ENCODE measurements at regions not wholly inside any gene's neighbourhood (a gene's known extent, or its start where the extent isn't known, plus 50 kb on each side); places are given as distances from the start of the nearest gene placed in this dataset.

GRCh38 chr11:70610566-70611565 lies 212.5 kb downstream of the CTTN start:
- no peak for DNase-seq (ENCODE audit: low read depth)
- TF ChIP-seq MAX (IDR thresholded peaks at IDR 0.05; ENCODE audit: low read depth, low read length) (no peak), MYC (IDR thresholded peaks at IDR 0.05; ENCODE audit: low read depth, low read length) (no peak), POLR2A (IDR thresholded peaks at IDR 0.05; ENCODE audit: extremely low read depth, insufficient read length) (no peak)
- TF ChIP-seq, protein P1, sequence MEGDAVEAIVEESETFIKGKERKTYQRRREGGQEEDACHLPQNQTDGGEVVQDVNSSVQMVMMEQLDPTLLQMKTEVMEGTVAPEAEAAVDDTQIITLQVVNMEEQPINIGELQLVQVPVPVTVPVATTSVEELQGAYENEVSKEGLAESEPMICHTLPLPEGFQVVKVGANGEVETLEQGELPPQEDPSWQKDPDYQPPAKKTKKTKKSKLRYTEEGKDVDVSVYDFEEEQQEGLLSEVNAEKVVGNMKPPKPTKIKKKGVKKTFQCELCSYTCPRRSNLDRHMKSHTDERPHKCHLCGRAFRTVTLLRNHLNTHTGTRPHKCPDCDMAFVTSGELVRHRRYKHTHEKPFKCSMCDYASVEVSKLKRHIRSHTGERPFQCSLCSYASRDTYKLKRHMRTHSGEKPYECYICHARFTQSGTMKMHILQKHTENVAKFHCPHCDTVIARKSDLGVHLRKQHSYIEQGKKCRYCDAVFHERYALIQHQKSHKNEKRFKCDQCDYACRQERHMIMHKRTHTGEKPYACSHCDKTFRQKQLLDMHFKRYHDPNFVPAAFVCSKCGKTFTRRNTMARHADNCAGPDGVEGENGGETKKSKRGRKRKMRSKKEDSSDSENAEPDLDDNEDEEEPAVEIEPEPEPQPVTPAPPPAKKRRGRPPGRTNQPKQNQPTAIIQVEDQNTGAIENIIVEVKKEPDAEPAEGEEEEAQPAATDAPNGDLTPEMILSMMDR (IDR thresholded peaks at IDR 0.05; ENCODE audit: low read depth, low read length) = no peak
- H3K4me3 ChIP-seq (ENCODE audit: low read depth, low read length) = no peak overlapping the region

- TF ChIP-seq POLR2A (IDR thresholded peaks at IDR 0.05; ENCODE audit: extremely low read depth, insufficient read length) (no peak), MAX (IDR thresholded peaks at IDR 0.05; ENCODE audit: low read depth, low read length) (no peak), MYC (IDR thresholded peaks at IDR 0.05; ENCODE audit: low read depth, low read length) (no peak)
- TF ChIP-seq, protein P1 (IDR thresholded peaks at IDR 0.05; ENCODE audit: low read depth, low read length) = no peak
- DNase-seq (ENCODE audit: low read depth) = no peak
- no peak overlapping the region for H3K4me3 ChIP-seq (ENCODE audit: low read depth, low read length)
These were observed 213.5 kb downstream of the CTTN start for GRCh38 chr11:70611821-70612220.

GRCh38 chr11:70612459-70613141 lies 214.3 kb downstream of the CTTN start:
- TF ChIP-seq MAX (IDR thresholded peaks at IDR 0.05; ENCODE audit: low read depth, low read length) (no peak), POLR2A (IDR thresholded peaks at IDR 0.05; ENCODE audit: extremely low read depth, insufficient read length) (no peak), MYC (IDR thresholded peaks at IDR 0.05; ENCODE audit: low read depth, low read length) (no peak)
- TF ChIP-seq, protein P1 (IDR thresholded peaks at IDR 0.05; ENCODE audit: low read depth, low read length) = no peak

GRCh38 chr11:70614034-70614681 lies 215.8 kb downstream of the CTTN start:
- H3K4me3 ChIP-seq (ENCODE audit: low read depth, low read length) = no peak overlapping the region
- no peak for DNase-seq (ENCODE audit: low read depth)
- TF ChIP-seq, protein P1 (IDR thresholded peaks at IDR 0.05; ENCODE audit: low read depth, low read length) = no peak
- TF ChIP-seq MYC (IDR thresholded peaks at IDR 0.05; ENCODE audit: low read depth, low read length) = no peak
- no peak for TF ChIP-seq POLR2A (IDR thresholded peaks at IDR 0.05; ENCODE audit: extremely low read depth, insufficient read length)
- no peak for TF ChIP-seq MAX (IDR thresholded peaks at IDR 0.05; ENCODE audit: low read depth, low read length)

More at GRCh38 chr11:70612459-70613141, 214.3 kb downstream of the CTTN start:
- no peak for DNase-seq (ENCODE audit: low read depth)
- no peak overlapping the region for H3K4me3 ChIP-seq (ENCODE audit: low read depth, low read length)

DNA sequence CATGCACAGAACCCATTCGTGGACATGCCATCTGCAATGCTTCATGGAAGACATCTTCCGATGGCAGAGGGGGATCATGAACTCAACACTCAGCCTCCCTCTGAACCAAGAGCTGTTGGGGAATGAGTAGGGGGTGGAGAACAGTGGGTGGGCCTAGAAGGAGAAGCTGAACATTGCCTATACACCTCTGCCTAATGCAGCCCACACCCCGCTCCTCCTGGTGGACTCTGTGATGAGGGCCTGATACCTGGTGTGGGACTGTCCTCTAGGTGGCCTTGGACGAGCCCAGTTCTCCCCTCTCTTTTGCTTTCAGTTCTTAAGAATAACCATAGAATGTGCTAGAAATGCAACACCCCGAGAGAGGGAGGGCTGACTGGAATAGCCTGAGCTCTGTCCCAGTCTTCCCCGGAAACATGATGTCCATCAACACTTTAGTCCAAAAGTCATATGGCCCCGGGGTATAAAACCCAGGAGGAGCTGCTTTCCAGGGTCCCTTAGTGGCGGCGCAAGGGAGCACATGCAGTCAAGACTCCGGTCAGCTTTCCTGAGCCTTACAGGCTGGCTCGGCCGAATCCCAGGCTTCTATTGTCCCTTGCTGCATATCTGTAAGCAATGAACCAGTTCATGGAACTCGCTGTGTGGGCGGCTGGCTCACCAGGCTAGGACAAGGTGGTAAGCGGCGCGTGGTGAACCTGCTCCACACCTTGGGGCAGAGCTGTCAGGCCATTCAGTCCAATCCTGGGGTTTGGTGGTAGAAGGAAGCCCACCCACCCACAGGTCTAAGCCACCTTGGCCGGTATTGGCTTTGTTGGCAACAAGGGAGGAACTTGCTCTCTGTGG lies 216.9 kb downstream of the CTTN start:
- TF ChIP-seq, protein P1 (IDR thresholded peaks at IDR 0.05; ENCODE audit: low read depth, low read length) = no peak
- TF ChIP-seq MYC (IDR thresholded peaks at IDR 0.05; ENCODE audit: low read depth, low read length) (no peak), MAX (IDR thresholded peaks at IDR 0.05; ENCODE audit: low read depth, low read length) (no peak), POLR2A (IDR thresholded peaks at IDR 0.05; ENCODE audit: extremely low read depth, insufficient read length) (no peak)

More for the DNA sequence above, 216.9 kb downstream of the CTTN start:
- no peak overlapping the region for H3K4me3 ChIP-seq (ENCODE audit: low read depth, low read length)
- DNase-seq (ENCODE audit: low read depth) = no peak

Measured in NB4 (cell line).